Hematopoietic multipotent progenitor cell (in vitro differentiated cells): ENCODE measurements at regions not wholly inside any gene's neighbourhood (a gene's known extent, or its start where the extent isn't known, plus 50 kb on each side); places are given as distances from the start of the nearest gene placed in this dataset.
"Not testable (repeated sequence)": the region's sequence is repeated elsewhere in the genome, so short reads cannot be mapped to it uniquely, and the experiment has no call there.

Source experiments
- DNase-seq, 3 donors: peaks; one replicate each; pipeline ENCODE4 v3.0.0-alpha.2; 2011 to 2015; ENCODE audit warnings: low read depth in 2 of 3, low spot score in 2 of 3

DNA sequence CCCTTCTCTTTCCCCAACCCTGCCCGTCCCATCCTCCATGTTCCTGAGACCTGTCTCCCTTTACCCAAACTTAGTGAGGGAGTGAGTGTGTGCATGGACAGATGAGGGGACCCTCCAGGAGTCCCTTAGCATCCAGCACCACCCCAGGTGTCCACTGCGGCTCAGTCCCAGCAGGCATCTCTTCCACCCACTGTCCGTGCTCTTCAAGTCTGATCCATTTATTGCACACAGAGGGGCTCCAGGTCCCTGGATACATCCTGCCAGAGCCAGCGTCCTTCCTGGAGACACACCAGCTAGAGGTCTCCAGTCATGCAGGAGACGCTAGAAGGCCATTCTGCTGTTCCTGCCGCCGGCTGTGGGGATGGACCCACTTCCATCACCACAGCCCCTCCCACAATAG lies 239.2 kb downstream of the ADGRD1 start:
- no peak for DNase-seq

- DNase-seq: no peak
Observed at GRCh38 chr12:131194166-131194565, 240.5 kb downstream of the ADGRD1 start.

DNA sequence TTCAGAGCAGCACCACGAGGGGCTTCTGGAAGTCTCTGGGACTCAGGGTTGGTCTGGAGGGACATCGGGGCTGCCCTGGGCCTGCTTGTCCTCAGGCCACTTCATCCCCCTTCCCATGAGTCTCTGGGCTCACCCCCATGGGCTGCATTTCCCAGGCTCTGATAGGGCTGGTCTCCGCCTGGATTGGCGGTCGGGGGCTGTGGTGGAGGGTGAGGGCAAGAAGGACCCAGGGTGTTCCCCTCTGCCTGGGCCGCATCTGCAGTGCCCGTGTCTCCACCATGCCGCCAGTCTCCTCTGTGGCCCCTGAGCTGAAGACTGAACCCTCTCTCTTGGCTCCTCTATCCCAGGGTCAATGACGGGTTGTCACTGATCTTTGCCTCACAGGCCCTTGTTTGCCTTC lies 242.1 kb downstream of the ADGRD1 start:
- DNase-seq: no peak

- DNase-seq: no peak
Observed at GRCh38 chr12:131196220-131196619, 242.5 kb downstream of the ADGRD1 start.

GRCh38 chr12:131197490-131197889 lies 243.8 kb downstream of the ADGRD1 start:
- no peak for DNase-seq

DNA sequence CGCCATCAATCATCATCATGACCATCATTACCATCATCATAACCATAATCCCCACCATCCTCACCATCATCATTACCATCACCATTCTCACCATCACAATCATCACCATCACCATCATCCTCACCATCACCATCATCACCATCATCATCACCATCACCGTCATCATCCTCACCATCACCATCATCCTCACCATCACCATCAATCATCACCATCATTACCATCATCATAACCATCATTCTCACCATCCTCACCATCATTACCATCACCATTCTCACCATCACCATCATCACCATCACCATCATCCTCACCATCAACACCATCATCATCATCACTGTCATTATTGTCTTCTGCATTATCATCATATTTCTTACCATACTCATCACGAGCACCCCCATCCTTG lies 245.5 kb downstream of the ADGRD1 start:
- DNase-seq: no peak

GRCh38 chr12:131201912-131202311 lies 248.2 kb downstream of the ADGRD1 start:
- not testable (repeated sequence) for DNase-seq

DNA sequence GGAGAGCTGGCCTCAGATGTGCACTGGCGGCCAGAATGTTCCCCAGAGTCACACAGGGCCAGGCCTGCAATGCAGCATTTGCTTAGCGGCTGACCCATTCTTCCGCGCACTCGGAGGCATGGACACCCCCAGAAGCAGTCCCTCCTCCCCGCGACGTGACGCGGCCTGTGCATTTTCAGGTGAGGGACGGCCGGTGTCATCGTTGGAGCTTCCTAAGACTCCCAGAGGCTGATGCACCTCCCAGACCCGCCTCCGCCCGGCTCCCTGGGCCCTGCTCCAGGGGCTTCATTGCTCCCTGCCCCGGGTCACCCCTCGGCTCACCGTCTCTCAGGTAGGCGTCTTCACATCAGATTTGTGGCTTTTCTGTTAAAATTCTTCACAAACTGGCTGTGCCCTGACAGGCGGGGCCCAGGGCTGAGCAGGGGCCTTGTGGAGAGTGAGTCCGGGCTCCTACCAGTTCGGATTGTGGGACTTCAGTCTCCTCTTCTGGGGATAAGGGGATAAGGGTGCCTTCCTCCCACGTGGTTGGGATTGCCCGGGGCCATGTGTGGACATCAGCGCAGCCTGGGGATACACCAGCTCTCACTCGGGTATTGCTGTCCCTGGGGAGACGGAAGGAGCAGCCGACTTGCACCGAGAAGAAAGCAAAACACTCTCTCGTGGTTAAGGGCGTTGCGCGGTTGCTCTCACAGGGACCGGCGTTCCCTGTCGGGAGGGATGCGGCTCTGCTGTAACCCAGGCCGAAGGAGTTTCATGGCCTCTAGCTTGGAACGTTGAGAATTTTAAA lies 249.1 kb downstream of the ADGRD1 start:
- DNase-seq: no peak

DNA sequence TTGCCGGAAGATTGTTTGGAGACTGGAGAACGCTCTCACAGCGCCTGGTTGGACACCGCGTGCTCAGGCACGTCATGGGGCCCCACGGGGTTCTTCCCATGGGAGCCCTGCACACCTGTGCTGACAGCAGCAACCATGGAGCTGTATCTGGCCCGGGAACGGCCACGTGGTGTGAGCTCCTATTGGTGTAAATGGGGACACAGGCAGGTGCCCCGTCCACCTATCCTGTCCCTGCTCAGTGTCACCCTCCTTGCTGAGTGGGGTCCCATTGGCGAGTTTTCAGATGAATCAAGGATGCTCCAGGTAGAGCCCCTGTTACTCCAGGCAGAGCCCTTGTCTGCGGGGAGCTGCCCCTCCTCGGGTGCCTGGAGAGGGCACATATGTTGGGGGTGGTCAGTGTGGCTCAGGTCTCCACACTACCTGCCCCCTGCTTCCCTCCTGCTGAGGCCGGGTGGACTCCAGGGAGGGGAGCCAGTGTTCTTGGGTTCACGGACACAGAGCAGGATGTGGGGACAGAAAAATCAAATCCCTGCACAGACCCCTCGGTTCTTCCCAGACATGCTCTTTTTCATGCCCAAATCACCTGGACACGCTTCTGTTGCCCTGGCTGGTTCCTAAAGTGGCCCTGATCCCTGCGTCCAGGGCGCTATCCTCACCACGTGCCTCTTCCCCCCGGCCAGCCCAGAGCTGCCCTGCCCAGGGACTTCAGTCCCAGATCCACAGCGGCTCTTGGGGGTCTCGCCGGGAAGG lies 250.1 kb downstream of the ADGRD1 start:
- DNase-seq: no peak

GRCh38 chr12:131204416-131205274 lies 250.9 kb downstream of the ADGRD1 start:
- DNase-seq: no peak

DNA sequence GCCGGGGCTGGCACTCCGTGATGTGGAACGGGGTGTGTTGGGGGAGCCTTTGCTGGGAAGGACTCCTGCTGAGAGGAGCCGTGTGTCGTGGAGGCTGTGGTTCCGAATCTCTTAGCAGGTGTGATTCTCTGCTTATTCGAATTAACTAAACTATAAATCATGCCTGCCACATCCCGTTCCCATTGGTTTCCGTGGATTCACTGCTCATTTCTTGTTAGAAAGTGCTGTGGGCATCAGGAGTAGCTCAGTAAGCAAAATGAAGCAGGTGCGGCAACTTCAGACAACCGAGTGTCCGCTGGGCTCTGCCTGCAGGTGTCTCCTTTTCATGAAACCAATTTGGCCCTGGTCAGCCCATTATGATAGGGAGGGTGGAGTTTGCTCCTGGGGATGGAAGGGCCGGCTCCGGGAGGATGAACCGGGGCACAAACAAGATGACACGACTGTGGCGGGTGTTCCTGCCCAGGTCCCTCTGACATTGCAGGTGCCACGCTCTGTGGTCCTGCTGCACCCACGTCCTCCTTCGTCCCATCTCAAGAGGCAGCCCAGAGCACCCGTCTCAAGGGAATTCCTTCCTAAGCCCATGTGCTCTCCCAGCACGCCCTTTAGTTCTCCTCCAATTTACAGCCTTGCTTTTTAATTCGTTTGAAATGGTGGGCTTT lies 251.7 kb downstream of the ADGRD1 start:
- not testable (repeated sequence) for DNase-seq

DNA sequence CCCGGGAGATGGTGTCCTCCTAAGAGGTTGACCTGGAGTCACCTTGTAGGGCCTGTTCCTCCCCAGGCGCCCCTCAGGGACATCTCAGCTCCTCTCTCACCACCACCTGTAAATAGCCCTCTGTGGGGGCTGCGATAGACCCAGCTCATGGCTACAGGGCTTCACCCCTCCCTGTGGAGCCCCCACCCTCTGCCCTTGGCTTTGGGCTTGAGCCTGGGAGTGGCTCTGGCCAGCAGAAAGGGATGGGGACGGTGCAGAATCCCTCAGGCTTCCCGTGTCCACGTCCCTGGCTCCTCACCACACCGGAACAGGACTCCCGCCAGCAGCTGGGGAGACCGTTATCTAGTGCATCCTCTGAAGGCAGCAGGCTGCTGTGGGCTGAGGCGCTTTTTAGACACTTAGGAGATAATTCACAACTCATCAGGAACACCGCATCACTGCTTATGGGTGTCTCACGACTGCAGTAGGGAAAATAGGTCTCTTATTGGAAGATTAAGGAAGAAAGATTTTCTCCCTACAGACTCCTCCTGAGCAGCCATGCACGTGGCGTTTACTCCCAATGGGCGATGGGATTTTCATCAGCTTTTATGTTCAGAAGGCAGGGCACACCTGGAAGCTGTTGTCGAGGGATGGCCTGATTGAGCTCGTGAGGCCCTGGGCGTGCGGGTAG lies 253.1 kb downstream of the ADGRD1 start:
- DNase-seq: not testable (repeated sequence)

DNA sequence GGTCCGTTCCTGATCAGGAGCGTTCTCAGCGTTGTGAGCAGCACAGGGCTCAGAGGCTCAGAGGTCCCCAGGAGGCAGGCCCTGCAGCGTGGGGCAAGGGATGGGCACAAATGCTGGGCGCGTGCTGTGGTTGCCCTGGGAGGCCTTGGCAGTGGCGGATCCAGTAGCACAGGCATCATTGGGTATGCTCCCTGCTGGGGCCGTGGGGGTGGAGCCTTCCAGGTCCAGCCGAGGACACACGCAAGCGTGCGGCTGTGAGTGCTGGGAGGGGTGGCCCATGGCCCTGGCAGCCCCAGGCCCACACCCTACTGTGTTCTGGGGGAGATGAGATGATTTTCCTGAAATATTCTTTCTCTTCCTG lies 253.6 kb downstream of the ADGRD1 start:
- not testable (repeated sequence) for DNase-seq

DNA sequence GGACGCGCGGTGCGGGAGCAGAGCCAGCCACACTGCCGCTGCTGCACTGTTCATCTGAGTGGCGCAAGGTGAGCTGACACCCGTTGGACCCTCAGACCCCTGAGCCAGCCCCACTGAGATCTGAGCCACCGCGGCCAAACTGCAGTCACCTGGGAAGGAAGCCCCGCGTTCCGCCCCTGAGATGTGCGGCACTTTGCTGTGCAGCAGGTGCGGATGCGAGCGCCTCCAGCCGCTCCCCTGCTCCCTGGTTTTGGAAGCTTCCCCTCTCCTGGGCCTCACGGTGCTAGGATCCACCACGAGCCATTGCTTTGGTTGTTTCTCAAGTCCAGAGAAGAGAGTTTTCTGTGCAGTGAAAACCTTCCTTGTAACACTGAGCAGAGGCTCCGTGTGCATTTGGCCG lies 254.1 kb downstream of the ADGRD1 start:
- DNase-seq: not testable (repeated sequence)

DNA sequence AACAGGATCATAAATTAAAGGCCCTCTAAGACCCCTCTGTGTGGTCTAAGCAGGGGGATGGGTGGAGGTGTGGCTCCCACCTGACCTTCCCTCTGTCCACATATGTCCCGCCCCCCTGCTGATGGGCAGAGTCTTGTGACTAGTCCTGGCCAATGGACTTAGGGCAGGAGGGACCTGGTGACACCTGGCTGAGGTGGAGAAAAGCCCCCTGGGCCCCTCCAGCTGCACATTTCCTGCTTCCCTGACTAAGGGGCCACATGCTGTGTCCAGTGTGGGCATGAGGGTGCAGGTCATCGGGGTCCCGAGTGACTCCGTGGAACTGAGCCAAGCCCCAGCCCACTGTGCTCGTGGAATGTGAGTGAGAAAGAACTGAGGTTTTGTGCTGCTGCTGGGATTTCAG lies 254.7 kb downstream of the ADGRD1 start:
- DNase-seq: no peak

DNA sequence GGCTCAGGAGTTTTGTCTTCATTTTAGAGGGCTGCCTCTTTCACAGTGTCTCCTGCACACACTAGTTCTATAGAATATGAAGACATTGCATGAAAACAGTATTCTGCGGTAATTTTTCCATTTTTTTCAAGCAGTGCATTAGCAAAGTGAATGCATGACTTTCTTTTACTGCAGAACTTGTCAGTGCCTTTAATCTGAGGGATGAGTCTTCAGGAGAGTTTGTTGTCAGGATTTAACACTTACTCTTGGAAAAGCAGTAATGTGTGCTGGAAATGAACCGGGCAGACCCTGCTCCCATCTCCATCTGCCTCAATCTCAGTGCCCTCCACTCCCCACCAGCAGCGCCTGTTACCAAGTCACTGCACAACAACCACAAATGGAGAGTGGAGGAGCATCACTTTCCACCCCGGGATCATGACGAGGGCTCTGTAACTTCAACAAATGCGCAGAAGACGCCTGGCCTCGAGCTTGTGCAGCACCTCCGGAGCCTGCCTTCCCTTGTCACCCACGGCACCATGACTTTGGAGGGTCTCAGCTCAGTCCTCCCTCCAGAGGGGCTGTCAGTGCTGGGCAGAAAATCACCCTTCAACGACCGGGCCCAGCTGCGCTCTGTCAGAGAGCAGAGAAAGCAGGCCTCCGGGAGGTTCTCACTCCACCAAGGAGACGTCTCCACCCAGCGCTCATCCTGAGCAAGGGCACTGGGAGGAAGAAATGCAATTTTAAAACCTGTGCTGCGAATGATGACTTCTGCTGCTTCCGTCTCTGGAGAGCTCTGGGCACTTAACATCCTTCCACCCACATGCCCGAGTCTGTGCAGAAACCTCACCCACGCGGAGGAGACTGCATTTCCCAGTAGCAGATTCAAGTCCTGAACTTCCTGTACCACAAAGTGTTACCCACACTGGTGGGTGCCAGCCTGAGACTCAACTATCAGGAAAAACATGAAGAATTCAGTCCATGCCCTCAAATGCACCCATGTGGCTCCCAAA lies 255.7 kb downstream of the ADGRD1 start:
- no peak for DNase-seq

DNA sequence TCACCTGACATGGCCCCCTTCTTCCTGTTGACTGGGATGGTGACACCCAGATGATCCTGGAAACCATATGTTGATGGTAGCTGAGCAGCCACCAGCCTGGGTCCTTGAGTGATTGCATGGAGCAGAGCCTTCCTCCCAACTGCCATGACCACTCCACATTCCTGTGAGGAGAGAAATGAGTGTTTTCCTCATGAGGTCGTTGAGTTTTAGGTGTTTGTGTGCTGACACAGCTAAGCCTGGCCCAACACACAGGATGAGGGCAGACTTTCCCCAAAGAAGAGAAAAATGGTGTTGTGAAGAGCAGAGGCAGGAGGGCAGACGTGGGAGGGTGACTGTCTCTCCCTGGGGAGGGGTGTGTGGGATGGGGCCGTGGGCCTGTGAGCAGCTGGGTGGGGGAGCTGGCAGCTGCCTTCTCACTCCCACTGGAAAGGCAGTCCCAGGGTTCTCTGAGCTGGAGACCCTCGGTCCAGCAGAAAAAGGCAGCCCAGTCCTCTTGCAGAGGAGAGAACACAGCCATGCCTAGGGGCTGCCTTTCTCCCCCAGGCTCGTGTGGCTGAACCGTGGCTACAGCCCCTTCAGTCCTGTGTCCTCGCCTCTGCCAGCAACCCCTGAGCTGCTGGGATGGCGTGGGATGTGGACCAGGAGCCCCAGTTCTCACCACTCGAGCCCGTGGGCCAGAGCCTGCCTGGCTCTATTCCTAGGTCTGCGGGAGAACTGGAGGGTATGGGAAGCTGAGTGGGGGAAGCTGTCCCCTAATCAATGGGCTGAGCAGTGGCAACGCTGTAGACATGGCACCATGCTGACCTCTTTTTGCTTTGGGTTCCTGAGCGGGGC lies 257.0 kb downstream of the ADGRD1 start:
- DNase-seq: no peak

DNA sequence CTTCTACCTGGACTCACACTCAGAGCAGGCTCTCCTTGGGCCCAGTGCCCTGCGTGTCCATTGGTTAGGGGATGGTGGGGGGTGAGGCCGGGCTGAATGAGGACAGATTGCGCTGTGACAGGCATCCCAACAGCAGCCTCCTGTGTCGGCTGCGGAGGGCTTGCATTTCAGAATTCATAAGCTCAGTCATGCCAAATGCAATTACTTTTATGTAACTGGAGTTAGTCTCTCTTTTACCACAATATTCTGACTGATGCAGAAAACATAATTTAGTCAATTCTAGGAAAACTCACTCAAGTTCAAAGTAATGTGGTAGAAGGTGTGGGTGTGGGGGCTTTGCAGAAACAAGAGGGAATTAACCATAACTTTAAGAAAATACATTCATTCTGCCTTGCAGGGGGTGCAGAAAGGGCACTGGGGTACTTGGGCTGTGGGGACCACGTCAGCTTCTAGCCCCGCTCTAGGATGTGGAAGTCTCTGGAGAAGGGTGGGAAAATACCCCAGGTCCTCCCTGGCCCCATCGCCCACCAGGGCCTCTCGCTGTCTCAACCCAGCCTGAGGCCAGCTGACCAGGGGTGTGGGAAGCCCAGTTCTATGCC lies 257.7 kb downstream of the ADGRD1 start:
- DNase-seq: no peak
